Loucy (cell line): ENCODE measurements at regions not wholly inside any gene's neighbourhood (a gene's known extent, or its start where the extent isn't known, plus 50 kb on each side); places are given as distances from the start of the nearest gene placed in this dataset.

ENCODE experiments used
- H2AFZ ChIP-seq: fragments of 200-600 bp; sonication (generic); 2 replicates; pipeline ENCODE4 v1.6.0; 2016; ENCODE audit warnings: antibody characterized with exemption, mild to moderate bottlenecking, low read length, moderate library complexity
- H3F3A ChIP-seq: fragments of 200-600 bp; 2 replicates; pipeline ENCODE4 v1.6.0; 2016; ENCODE audit warnings: antibody characterized with exemption, low read depth, mild to moderate bottlenecking
- H3K27me3 ChIP-seq: fragments of 200-600 bp; sonication (generic); 2 replicates; pipeline ENCODE4 v1.6.1; 2014; ENCODE audit warnings: low read length, mild to moderate bottlenecking; ENCODE audit not compliant: insufficient read depth, poor library complexity, severe bottlenecking
- H3K36me3 ChIP-seq: fragments of 200-600 bp; sonication (generic); 2 replicates; pipeline ENCODE4 v1.6.1; 2016; ENCODE audit warnings: low read length; ENCODE audit not compliant: insufficient read depth
- H3K4me1 ChIP-seq: fragments of 200-600 bp; sonication (generic); 2 replicates; pipeline ENCODE4 v1.5.1; 2014; ENCODE audit warnings: low read length, mild to moderate bottlenecking; ENCODE audit not compliant: insufficient read depth, poor library complexity, severe bottlenecking
- H3K4me2 ChIP-seq: fragments of 200-600 bp; sonication (generic); 2 replicates; pipeline ENCODE4 v1.6.0; 2014; ENCODE audit warnings: antibody characterized with exemption, low read length, low read depth, mild to moderate bottlenecking; ENCODE audit not compliant: poor library complexity, severe bottlenecking
- H3K4me3 ChIP-seq: fragments of 200-600 bp; sonication (generic); 2 replicates; pipeline ENCODE4 v1.5.1; 2014; ENCODE audit warnings: low read length, mild to moderate bottlenecking, mixed read lengths; ENCODE audit not compliant: poor library complexity, severe bottlenecking
- H3K79me2 ChIP-seq: fragments of 200-600 bp; sonication (generic); 2 replicates; pipeline ENCODE4 v1.6.1; 2014; ENCODE audit warnings: low read length; ENCODE audit not compliant: insufficient read depth
- H3K9ac ChIP-seq: fragments of 200-600 bp; sonication (generic); 2 replicates; pipeline ENCODE4 v1.6.0; 2014; ENCODE audit warnings: mild to moderate bottlenecking, low read depth, low read length, moderate library complexity; ENCODE audit not compliant: poor library complexity, severe bottlenecking
- H3K9me2 ChIP-seq: fragments of 200-600 bp; sonication (generic); replicated peaks from 2 replicates; pipeline ENCODE4 v1.6.1; 2016; ENCODE audit warnings: low read depth, low read length, mixed read lengths
- H3K9me3 ChIP-seq: fragments of 200-600 bp; sonication (generic); 2 replicates; pipeline ENCODE4 v1.6.1; 2014; ENCODE audit warnings: mild to moderate bottlenecking, antibody characterized with exemption, low read length, low read depth; ENCODE audit not compliant: insufficient read depth
- H4K20me1 ChIP-seq: fragments of 200-600 bp; sonication (generic); 2 replicates; pipeline ENCODE4 v1.6.0; 2014; ENCODE audit warnings: antibody characterized with exemption, low read length, mild to moderate bottlenecking; ENCODE audit not compliant: insufficient read depth, poor library complexity, severe bottlenecking
- CTCF ChIP-seq: fragments of 200-600 bp; sonication (generic); conservative IDR thresholded peaks from 2 replicates; pipeline ENCODE4 v1.5.1; 2014; ENCODE audit warnings: mild to moderate bottlenecking, antibody characterized with exemption, low read length
- EZH2phosphoT487 ChIP-seq: fragments of 200-600 bp; IDR thresholded peaks from 2 replicates; pipeline ENCODE4 v1.6.1; 2018; ENCODE audit warnings: antibody characterized with exemption, mild to moderate bottlenecking, moderate library complexity, borderline replicate concordance

DNA sequence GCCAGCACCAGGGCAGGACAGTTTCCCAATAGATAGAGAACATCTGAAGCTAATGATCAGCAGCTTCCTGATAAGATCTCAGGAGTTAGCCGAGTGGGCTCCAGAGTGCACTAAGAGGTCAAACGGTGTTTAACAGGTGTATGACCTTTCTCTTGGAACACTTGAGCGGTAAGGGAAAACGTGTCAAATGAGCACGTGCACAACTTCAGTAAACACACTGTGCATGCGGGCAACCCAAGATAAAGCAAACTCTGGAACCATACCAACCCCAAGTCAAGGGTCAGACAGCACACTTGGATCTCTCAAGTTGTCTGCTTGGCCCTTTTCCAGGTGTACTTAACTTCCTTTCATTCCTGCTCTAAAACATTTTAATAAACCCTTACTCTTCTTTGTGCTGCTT, 1941.5 kb upstream of the PCDH10 start:
- Histone ChIP-seq H3K9me3 (no peaks in the 10 kb centered on the region), H2AFZ (no peak overlapping the region), H4K20me1 (no peaks in the 10 kb centered on the region), H3K9me2 (no peaks in the 10 kb centered on the region), H3K4me1 (no peaks in the 10 kb centered on the region), H3K4me2 (no peak overlapping the region), H3K36me3 (no peaks in the 10 kb centered on the region), H3F3A (no peaks in the 10 kb centered on the region), H3K79me2 (no peaks in the 10 kb centered on the region), H3K27me3 (no peaks in the 10 kb centered on the region), H3K9ac (no peak overlapping the region), H3K4me3 (no peak overlapping the region)
- TF ChIP-seq EZH2phosphoT487 (no peak), CTCF (no peak)

DNA sequence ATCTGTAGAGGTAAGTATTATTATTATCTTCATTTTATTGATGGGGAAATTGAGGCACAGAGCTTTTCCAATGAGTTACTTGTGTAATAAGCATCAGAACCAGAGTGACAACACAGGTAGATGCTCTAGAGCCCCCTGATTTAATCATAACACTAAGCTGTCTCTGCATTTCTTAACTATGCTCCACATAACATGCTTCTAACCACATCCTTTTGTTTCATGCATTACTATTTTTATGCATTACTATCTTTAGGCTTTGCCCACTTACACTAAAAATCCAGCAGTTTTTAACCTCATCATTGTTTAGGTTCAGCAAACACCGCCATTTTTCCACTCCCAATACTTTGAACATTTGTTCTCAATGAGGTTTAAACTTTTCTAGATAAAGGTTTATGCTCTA, 1900.8 kb upstream of the PCDH10 start:
- H3F3A ChIP-seq, result peaks cover 5% of the 10 kb centered on the region; the same call in 1 of the 2 replicates
- H3K27me3 ChIP-seq, result no peaks in the 10 kb centered on the region
- peak overlapping the region; percentile 49 for H3K4me3 ChIP-seq
- H3K4me1 ChIP-seq, result peaks cover 12% of the 10 kb centered on the region
- no peaks in the 10 kb centered on the region for H3K9me3 ChIP-seq
- no peak for TF ChIP-seq CTCF
- TF ChIP-seq EZH2phosphoT487, result no peak
- no peaks in the 10 kb centered on the region for H4K20me1 ChIP-seq
- no peaks in the 10 kb centered on the region for H3K9me2 ChIP-seq
- peak overlapping the region; percentile 37; the same call in 1 of the 2 replicates for H2AFZ ChIP-seq
- H3K9ac ChIP-seq, result no peak overlapping the region
- H3K4me2 ChIP-seq, result peak overlapping the region; percentile 60
- no peaks in the 10 kb centered on the region for H3K79me2 ChIP-seq
- H3K36me3 ChIP-seq, result no peaks in the 10 kb centered on the region

DNA sequence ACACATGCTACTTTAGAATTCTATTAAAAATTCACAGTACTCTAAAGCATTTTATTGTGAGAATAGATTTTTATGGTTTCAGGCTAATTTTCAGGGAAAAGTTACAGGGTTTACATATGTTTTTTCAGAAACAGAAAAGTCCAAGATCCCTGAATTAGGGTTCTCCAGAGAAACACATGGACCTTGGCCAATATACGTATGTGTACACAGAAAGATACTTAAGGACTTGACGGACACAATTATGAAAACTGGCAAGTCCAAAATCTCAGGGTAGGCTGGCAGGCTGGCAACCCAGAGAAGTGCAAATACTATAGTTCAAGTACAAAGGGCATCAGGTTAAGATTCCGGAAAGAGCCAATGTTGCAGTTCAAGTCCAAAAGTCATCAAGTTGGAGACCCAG, 1897.8 kb upstream of the PCDH10 start:
- Histone ChIP-seq H3K36me3 (no peaks in the 10 kb centered on the region), H3F3A (peaks cover 5% of the 10 kb centered on the region; the same call in 1 of the 2 replicates), H4K20me1 (no peaks in the 10 kb centered on the region), H3K9me2 (no peaks in the 10 kb centered on the region), H3K4me2 (no peak overlapping the region), H2AFZ (no peak overlapping the region), H3K9ac (no peak overlapping the region), H3K4me1 (peaks cover 12% of the 10 kb centered on the region), H3K9me3 (no peaks in the 10 kb centered on the region), H3K4me3 (no peak overlapping the region), H3K27me3 (no peaks in the 10 kb centered on the region), H3K79me2 (no peaks in the 10 kb centered on the region)
- TF ChIP-seq EZH2phosphoT487, result no peak
- TF ChIP-seq CTCF, result no peak
